ENCODE measurements at regions not wholly inside any gene's neighbourhood (a gene's known extent, or its start where the extent isn't known, plus 50 kb on each side); places are given as distances from the start of the nearest gene placed in this dataset.

GRCh38 chr3:103127737-103128136 lies 692.9 kb downstream of the ZPLD1 start:
- no peak for ATAC-seq
- TF ChIP-seq ISL1 (CRISPR knock-in tag; IDR thresholded peaks at IDR 0.05) (no peak), RARB (CRISPR knock-in tag; IDR thresholded peaks at IDR 0.05) (no peak), TCF4 (CRISPR knock-in tag; IDR thresholded peaks at IDR 0.05; ENCODE audit: borderline replicate concordance) (no peak), ZC3H10 (CRISPR knock-in tag; IDR thresholded peaks at IDR 0.05) (no peak), ESRRG (CRISPR knock-in tag; IDR thresholded peaks at IDR 0.05) (no peak), CSDC2 (CRISPR knock-in tag; IDR thresholded peaks at IDR 0.05) (no peak), PPARA (CRISPR knock-in tag; IDR thresholded peaks at IDR 0.05; ENCODE audit: borderline replicate concordance) (no peak), ZNF565 (CRISPR knock-in tag; conservative IDR thresholded peaks at IDR 0.05; ENCODE audit: low read depth) (no peak), ZNF70 (CRISPR knock-in tag; IDR thresholded peaks at IDR 0.05) (no peak), ZFP3 (CRISPR knock-in tag; IDR thresholded peaks at IDR 0.05) (no peak), CREB5 (CRISPR knock-in tag; IDR thresholded peaks at IDR 0.05; ENCODE audit: low read depth) (no peak), ARNTL (CRISPR knock-in tag; IDR thresholded peaks at IDR 0.05; ENCODE audit: borderline replicate concordance, low read depth) (no peak), ZFP30 (CRISPR knock-in tag; IDR thresholded peaks at IDR 0.05) (no peak), SNAI2 (CRISPR knock-in tag; IDR thresholded peaks at IDR 0.05) (no peak), TOX (CRISPR knock-in tag; IDR thresholded peaks at IDR 0.05; ENCODE audit: borderline replicate concordance) (no peak), GLIS3 (CRISPR knock-in tag; IDR thresholded peaks at IDR 0.05) (no peak), CSRNP3 (CRISPR knock-in tag; IDR thresholded peaks at IDR 0.05) (no peak), PATZ1 (CRISPR knock-in tag; IDR thresholded peaks at IDR 0.05; ENCODE audit: borderline replicate concordance) (no peak), POU6F1 (CRISPR knock-in tag; IDR thresholded peaks at IDR 0.05; ENCODE audit: borderline replicate concordance, low read depth) (no peak), BACH2 (CRISPR knock-in tag; IDR thresholded peaks at IDR 0.05; ENCODE audit: borderline replicate concordance) (no peak)

- TF ChIP-seq ESRRG (CRISPR knock-in tag; IDR thresholded peaks at IDR 0.05) (no peak), TOX (CRISPR knock-in tag; IDR thresholded peaks at IDR 0.05; ENCODE audit: borderline replicate concordance) (no peak)
- ATAC-seq = no peak
Observed at GRCh38 chr3:103134023-103134724, 699.4 kb downstream of the ZPLD1 start.

- no peak for ATAC-seq
- no peak for TF ChIP-seq POU6F1 (CRISPR knock-in tag; IDR thresholded peaks at IDR 0.05; ENCODE audit: borderline replicate concordance, low read depth)
- TF ChIP-seq ESRRG (CRISPR knock-in tag; IDR thresholded peaks at IDR 0.05) = no peak
- no peak for TF ChIP-seq PPARA (CRISPR knock-in tag; IDR thresholded peaks at IDR 0.05; ENCODE audit: borderline replicate concordance)
- TF ChIP-seq BACH2 (CRISPR knock-in tag; IDR thresholded peaks at IDR 0.05; ENCODE audit: borderline replicate concordance) = no peak
- no peak for TF ChIP-seq CREB5 (CRISPR knock-in tag; IDR thresholded peaks at IDR 0.05; ENCODE audit: low read depth)
- no peak for TF ChIP-seq CSDC2 (CRISPR knock-in tag; IDR thresholded peaks at IDR 0.05)
- TF ChIP-seq ZFP30 (CRISPR knock-in tag; IDR thresholded peaks at IDR 0.05) = no peak
- TF ChIP-seq ZC3H10 (CRISPR knock-in tag; IDR thresholded peaks at IDR 0.05) = no peak
- no peak for TF ChIP-seq ARNTL (CRISPR knock-in tag; IDR thresholded peaks at IDR 0.05; ENCODE audit: borderline replicate concordance, low read depth)
- no peak for TF ChIP-seq ZNF70 (CRISPR knock-in tag; IDR thresholded peaks at IDR 0.05)
- TF ChIP-seq TCF4 (CRISPR knock-in tag; IDR thresholded peaks at IDR 0.05; ENCODE audit: borderline replicate concordance) = no peak
- no peak for TF ChIP-seq TOX (CRISPR knock-in tag; IDR thresholded peaks at IDR 0.05; ENCODE audit: borderline replicate concordance)
- TF ChIP-seq ZFP3 (CRISPR knock-in tag; IDR thresholded peaks at IDR 0.05) = no peak
- TF ChIP-seq OSR1 (CRISPR knock-in tag; IDR thresholded peaks at IDR 0.05) = no peak
Observed at GRCh38 chr3:103136621-103137020, 701.8 kb downstream of the ZPLD1 start.
